ENCODE measurements at regions not wholly inside any gene's neighbourhood (a gene's known extent, or its start where the extent isn't known, plus 50 kb on each side); places are given as distances from the start of the nearest gene placed in this dataset.

GRCh38 chr9:105037139-105037538 is 109.2 kb upstream of the ABCA1 start:
- TF ChIP-seq CTCF (IDR thresholded peaks at IDR 0.05) (no peak), SMC3 (IDR thresholded peaks at IDR 0.05; ENCODE audit: low read depth, low read length) (no peak), EP300 (IDR thresholded peaks at IDR 0.05; ENCODE audit: borderline replicate concordance in 1 of 2, low read depth in 1 of 2, low read length in 1 of 2) (no peak), GATA2 (CRISPR knock-in tag; IDR thresholded peaks at IDR 0.05) (no peak)
